ENCODE measurements at regions not wholly inside any gene's neighbourhood (a gene's known extent, or its start where the extent isn't known, plus 50 kb on each side); places are given as distances from the start of the nearest gene placed in this dataset.

DNA sequence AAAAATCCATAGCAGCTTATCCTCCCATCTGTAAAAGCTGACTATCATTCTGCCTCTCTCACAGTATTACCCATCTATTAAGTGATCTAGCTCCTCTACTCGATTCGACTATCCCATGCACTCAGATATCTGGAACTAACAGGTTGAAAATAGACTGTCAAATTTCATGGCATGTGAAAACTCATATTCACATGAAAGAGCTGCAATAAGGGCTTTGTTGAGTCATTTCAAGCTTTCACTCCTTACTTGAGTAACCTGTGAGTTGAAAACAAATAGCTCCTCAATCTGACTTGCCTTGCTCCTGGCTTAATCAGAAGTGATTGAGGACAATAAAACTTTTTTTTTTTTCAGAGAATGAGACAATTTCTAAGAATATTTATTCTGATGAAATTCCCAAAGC is 192.4 kb upstream of the ERBB4 start:
- no peak overlapping the region for H3K4me3 ChIP-seq
- no peaks in the 10 kb centered on the region for H3K9me3 ChIP-seq
- 96% methylated on average over 2 of the region's 2 CpGs; no CpG with 5 or more reads in 1 of the 2 donors for WGBS, 2 donors (ENCODE audit: low coverage in 1 of 2)
- H3K27me3 ChIP-seq, result no peaks in the 10 kb centered on the region
- TF ChIP-seq CTCF (IDR thresholded peaks at IDR 0.05), result no peak
- no peak for TF ChIP-seq POLR2A (IDR thresholded peaks at IDR 0.05)
- no peak for TF ChIP-seq EP300 (IDR thresholded peaks at IDR 0.05)
- no peak for TF ChIP-seq POLR2AphosphoS5 (IDR thresholded peaks at IDR 0.05)
- H3K27ac ChIP-seq, result no peak overlapping the region
- ATAC-seq, result no peak
- no peaks in the 10 kb centered on the region for H3K36me3 ChIP-seq
- H3K4me1 ChIP-seq, result no peaks in the 10 kb centered on the region

DNA sequence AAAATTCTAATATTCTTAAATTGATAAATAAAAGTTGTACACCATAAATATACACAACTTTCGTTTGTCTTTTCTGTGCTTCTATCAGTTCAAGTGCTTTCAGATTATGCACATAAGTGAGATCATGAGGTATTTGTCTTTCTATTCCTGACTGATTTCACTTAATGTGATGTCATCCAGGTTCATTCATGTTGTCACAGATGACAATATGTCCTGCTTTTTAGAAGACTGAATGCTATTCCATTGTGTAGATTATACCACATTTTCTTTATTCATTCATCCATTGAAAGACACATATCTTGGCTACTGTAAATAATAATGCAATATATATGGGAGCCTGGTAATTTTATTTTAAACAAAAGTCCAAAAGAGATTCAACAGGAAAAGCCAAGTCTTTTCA is 190.1 kb upstream of the ERBB4 start:
- Histone ChIP-seq H3K27me3 (no peaks in the 10 kb centered on the region), H3K9me3 (no peaks in the 10 kb centered on the region), H3K4me3 (no peak overlapping the region), H3K4me1 (no peaks in the 10 kb centered on the region), H3K36me3 (no peaks in the 10 kb centered on the region), H3K27ac (no peak overlapping the region)
- 68 to 69% methylated on average over 1 of the region's 1 CpG for WGBS, 2 donors (ENCODE audit: low coverage in 1 of 2)
- TF ChIP-seq EP300 (IDR thresholded peaks at IDR 0.05), result no peak
- no peak for TF ChIP-seq POLR2AphosphoS5 (IDR thresholded peaks at IDR 0.05)
- TF ChIP-seq CTCF (IDR thresholded peaks at IDR 0.05), result no peak
- no peak for TF ChIP-seq POLR2A (IDR thresholded peaks at IDR 0.05)
- no peak for ATAC-seq

DNA sequence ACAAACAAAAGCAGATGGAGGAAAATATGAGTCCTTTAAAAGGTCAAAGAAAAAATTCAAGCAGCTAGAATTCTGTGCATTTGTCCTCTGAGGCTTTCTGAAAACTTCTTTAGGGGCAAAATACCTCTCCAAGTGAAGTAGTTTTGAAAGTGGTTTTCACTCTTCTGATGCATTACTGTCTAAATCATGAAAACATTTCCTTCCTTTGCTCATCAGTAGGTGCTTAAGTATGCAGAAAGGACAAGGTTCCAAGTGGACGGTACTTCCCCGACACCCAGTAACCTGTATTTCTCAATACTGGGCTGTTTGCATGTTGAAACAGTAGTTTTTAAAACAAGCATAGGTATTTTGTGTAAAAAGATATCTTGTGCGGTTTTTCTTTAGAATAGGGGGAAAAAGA is 189.1 kb upstream of the ERBB4 start:
- H3K27me3 ChIP-seq, result no peaks in the 10 kb centered on the region
- no peaks in the 10 kb centered on the region for H3K36me3 ChIP-seq
- no peaks in the 10 kb centered on the region for H3K4me1 ChIP-seq
- ATAC-seq, result no peak
- no peaks in the 10 kb centered on the region for H3K9me3 ChIP-seq
- no peak overlapping the region for H3K4me3 ChIP-seq
- TF ChIP-seq EP300 (IDR thresholded peaks at IDR 0.05), result no peak
- no peak for TF ChIP-seq CTCF (IDR thresholded peaks at IDR 0.05)
- no peak for TF ChIP-seq POLR2A (IDR thresholded peaks at IDR 0.05)
- no peak for TF ChIP-seq POLR2AphosphoS5 (IDR thresholded peaks at IDR 0.05)
- WGBS, 2 donors (ENCODE audit: low coverage in 1 of 2), result 79 to 92% methylated on average over 3 of the region's 3 CpGs
- H3K27ac ChIP-seq, result no peak overlapping the region

DNA sequence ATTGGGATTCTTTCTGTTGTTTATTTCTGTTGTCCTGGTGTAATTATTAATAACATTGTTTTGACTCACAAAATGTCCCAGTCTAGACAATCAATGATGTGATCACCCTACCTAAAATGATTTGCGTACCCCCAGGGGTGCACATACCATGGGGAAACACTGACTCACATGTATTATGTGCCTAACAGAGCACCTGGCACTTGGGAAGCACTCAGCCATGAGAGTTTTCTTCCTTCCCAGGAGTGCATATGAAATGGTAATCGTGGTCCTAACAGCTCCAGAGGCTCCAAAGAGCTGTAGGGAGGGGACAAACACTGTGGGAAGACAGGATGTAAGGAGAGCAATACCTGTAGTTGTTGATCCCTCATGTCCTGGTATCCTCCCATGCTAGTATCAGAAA is 187.8 kb upstream of the ERBB4 start:
- ATAC-seq, result no peak
- WGBS, 2 donors (ENCODE audit: low coverage in 1 of 2), result 50 to 86% methylated on average over 1 to 2 of the region's 2 CpGs

DNA sequence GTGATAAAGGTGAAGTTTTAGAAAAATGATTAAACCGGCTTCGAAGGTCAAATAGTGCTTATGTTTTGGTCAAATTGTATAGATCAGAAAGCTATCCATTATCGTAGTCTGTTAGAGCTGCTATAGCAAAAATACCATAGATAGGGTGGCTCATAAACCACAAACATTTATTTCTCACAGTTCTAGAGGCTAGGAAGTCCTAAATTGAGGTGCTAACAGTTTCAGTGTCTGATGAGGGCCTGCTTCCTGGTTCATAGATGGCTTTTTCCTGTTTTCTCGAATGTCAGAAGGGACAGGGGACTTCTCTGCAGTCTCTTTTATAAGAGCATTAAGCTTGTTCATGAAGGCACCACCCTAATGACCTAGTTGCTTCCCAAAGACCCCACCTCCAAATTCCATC is 186.6 kb upstream of the ERBB4 start:
- ATAC-seq, result no peak
- Histone ChIP-seq H3K36me3 (no peaks in the 10 kb centered on the region), H3K4me3 (no peak overlapping the region), H3K9me3 (peaks cover 0 to 7% (median 0%) of the 10 kb centered on the region in 3 donors), H3K27me3 (no peaks in the 10 kb centered on the region), H3K27ac (no peak overlapping the region), H3K4me1 (no peaks in the 10 kb centered on the region)
- no peak for TF ChIP-seq POLR2AphosphoS5 (IDR thresholded peaks at IDR 0.05)
- no peak for TF ChIP-seq POLR2A (IDR thresholded peaks at IDR 0.05)
- no peak for TF ChIP-seq CTCF (IDR thresholded peaks at IDR 0.05)
- no peak for TF ChIP-seq EP300 (IDR thresholded peaks at IDR 0.05)
- WGBS, 2 donors (ENCODE audit: low coverage in 1 of 2), result 81 to 92% methylated on average over 3 of the region's 4 CpGs

More for the DNA sequence above, 187.8 kb upstream of the ERBB4 start:
- H3K36me3 ChIP-seq, result no peaks in the 10 kb centered on the region
- H3K27me3 ChIP-seq, result no peaks in the 10 kb centered on the region
- H3K4me1 ChIP-seq, result no peaks in the 10 kb centered on the region
- no peak overlapping the region for H3K4me3 ChIP-seq
- peaks cover 0 to under 1% (median 0%) of the 10 kb centered on the region in 3 donors for H3K9me3 ChIP-seq
- H3K27ac ChIP-seq, result no peak overlapping the region
- no peak for TF ChIP-seq POLR2A (IDR thresholded peaks at IDR 0.05)
- no peak for TF ChIP-seq EP300 (IDR thresholded peaks at IDR 0.05)

Data from gastroesophageal sphincter (tissue), 4 donors.